OCI-LY7 (cell line): ENCODE measurements at regions not wholly inside any gene's neighbourhood (a gene's known extent, or its start where the extent isn't known, plus 50 kb on each side); places are given as distances from the start of the nearest gene placed in this dataset.

Source experiments
- CTCF ChIP-seq: fragments of 200-600 bp; sonication (generic); conservative IDR thresholded peaks from 2 replicates; pipeline ENCODE4 v1.5.1; 2014; ENCODE audit warnings: mild to moderate bottlenecking, antibody characterized with exemption, low read length, moderate library complexity, mixed read lengths
- EZH2phosphoT487 ChIP-seq: fragments of 200-600 bp; sonication (generic); IDR thresholded peaks from 2 replicates; pipeline ENCODE4 v1.6.1; 2018; ENCODE audit warnings: low read depth, borderline replicate concordance, mild to moderate bottlenecking, mixed run types, antibody characterized with exemption, low read length, moderate library complexity, mixed read lengths

GRCh38 chr9:14511452-14511851, 181.8 kb downstream of the ZDHHC21 start:
- TF ChIP-seq CTCF (no peak), EZH2phosphoT487 (no peak)
